ENCODE measurements at regions not wholly inside any gene's neighbourhood (a gene's known extent, or its start where the extent isn't known, plus 50 kb on each side); places are given as distances from the start of the nearest gene placed in this dataset.
"Not testable (repeated sequence)": the region's sequence is repeated elsewhere in the genome, so short reads cannot be mapped to it uniquely, and the experiment has no call there.

- DNase-seq, result no peak
Measured at GRCh38 chr3:193909387-193909786, 226.6 kb upstream of the HES1 start.

GRCh38 chr3:193910310-193910709 is 225.6 kb upstream of the HES1 start:
- no peak for DNase-seq

- DNase-seq, result no peak
Measured at GRCh38 chr3:193910886-193911738, 224.8 kb upstream of the HES1 start.

- no peak for DNase-seq
Measured at GRCh38 chr3:193911784-193912340, 224.1 kb upstream of the HES1 start.

- DNase-seq, result no peak
Measured at GRCh38 chr3:193912621-193913178, 223.2 kb upstream of the HES1 start.

GRCh38 chr3:193914602-193915001 is 221.3 kb upstream of the HES1 start:
- no peak for DNase-seq

GRCh38 chr3:193915099-193915498 is 220.8 kb upstream of the HES1 start:
- no peak for DNase-seq

- DNase-seq, result no peak
Measured at GRCh38 chr3:193915613-193916012, 220.3 kb upstream of the HES1 start.

- no peak for DNase-seq
Measured at GRCh38 chr3:193917158-193917557, 218.8 kb upstream of the HES1 start.

GRCh38 chr3:193921465-193921864 is 214.5 kb upstream of the HES1 start:
- DNase-seq, result no peak

GRCh38 chr3:193922034-193922774 is 213.7 kb upstream of the HES1 start:
- no peak for DNase-seq

GRCh38 chr3:193923958-193924357 is 212.0 kb upstream of the HES1 start:
- not testable (repeated sequence) for DNase-seq

GRCh38 chr3:193926071-193926470 is 209.9 kb upstream of the HES1 start:
- not testable (repeated sequence) for DNase-seq

- DNase-seq, result not testable (repeated sequence)
Measured at GRCh38 chr3:193927413-193928206, 208.3 kb upstream of the HES1 start.

- no peak for DNase-seq
Measured at GRCh38 chr3:193928354-193929209, 207.4 kb upstream of the HES1 start.

GRCh38 chr3:193929373-193929772 is 206.6 kb upstream of the HES1 start:
- no peak for DNase-seq

- DNase-seq, result no peak
Measured at GRCh38 chr3:193929921-193930646, 205.9 kb upstream of the HES1 start.

- no peak for DNase-seq
Measured at GRCh38 chr3:193932136-193932535, 203.8 kb upstream of the HES1 start.

GRCh38 chr3:193932576-193932975 is 203.4 kb upstream of the HES1 start:
- no peak for DNase-seq

- no peak for DNase-seq
Measured at GRCh38 chr3:193933451-193933850, 202.5 kb upstream of the HES1 start.

GRCh38 chr3:193935916-193936315 is 200.0 kb upstream of the HES1 start:
- DNase-seq, result no peak
